Uterus (tissue), 3 donors: ENCODE measurements at regions not wholly inside any gene's neighbourhood (a gene's known extent, or its start where the extent isn't known, plus 50 kb on each side); places are given as distances from the start of the nearest gene placed in this dataset.

ENCODE experiments used
- DNase-seq, 2 donors: peaks; one replicate each; pipeline ENCODE4 v3.0.0-alpha.2; 2019 to 2020
- H3K27ac ChIP-seq, 2 donors: fragments of 200-600 bp; sonication (generic); 1 replicate in 1 of 2; 2 replicates in 1 of 2; pipeline ENCODE4 v1.5.1; 2016 to 2018
- H3K27me3 ChIP-seq, 2 donors: fragments of 200-600 bp; sonication (generic); one replicate each; pipeline ENCODE4 v1.5.1; 2018 to 2019; ENCODE audit warnings: control low read depth in 1 of 2
- H3K36me3 ChIP-seq, 2 donors: fragments of 200-600 bp; sonication (generic); one replicate each; pipeline ENCODE4 v1.5.1; 2019; ENCODE audit warnings: control low read depth in 1 of 2
- H3K4me1 ChIP-seq, 2 donors: fragments of 200-600 bp; sonication (generic); one replicate each; pipeline ENCODE4 v1.5.1; 2018 to 2019; ENCODE audit warnings: control low read depth in 1 of 2
- H3K4me3 ChIP-seq, 2 donors: fragments of 200-600 bp; sonication (generic); 1 replicate in 1 of 2; 2 replicates in 1 of 2; pipeline ENCODE4 v1.5.1; 2018 to 2019; ENCODE audit warnings: mild to moderate bottlenecking in 1 of 2
- H3K9me3 ChIP-seq, 2 donors: fragments of 200-600 bp; sonication (generic); one replicate each; pipeline ENCODE4 v1.5.1; 2019; ENCODE audit warnings: control low read depth in 1 of 2
- CTCF ChIP-seq, 4 experiments: fragments of 200-600 bp in 2 of 4; fragments of 450-650 bp in 2 of 4; sonication (generic) in 2 of 4; IDR thresholded peaks; one replicate each; pipeline ENCODE4 v1.5.1; 2016 to 2019; ENCODE audit warnings: antibody characterized with exemption in 4 of 4, mild to moderate bottlenecking in 2 of 4, moderate library complexity in 1 of 4
- POLR2A ChIP-seq, 2 donors: fragments of 450-650 bp; IDR thresholded peaks; one replicate each; pipeline ENCODE4 v1.6.1; 2016; ENCODE audit warnings: antibody characterized with exemption in 2 of 2, mild to moderate bottlenecking in 1 of 2, moderate library complexity in 1 of 2
- intact Hi-C: fragments of 100-400 bp; cut with DNase I; formaldehyde crosslinking; loops from one replicate; pipeline ENCODE4 v1.15.1; 2023; ENCODE audit warnings: low total_unique reads
- donor health status: DM: yes; HTN: yes; CAD: no.

DNA sequence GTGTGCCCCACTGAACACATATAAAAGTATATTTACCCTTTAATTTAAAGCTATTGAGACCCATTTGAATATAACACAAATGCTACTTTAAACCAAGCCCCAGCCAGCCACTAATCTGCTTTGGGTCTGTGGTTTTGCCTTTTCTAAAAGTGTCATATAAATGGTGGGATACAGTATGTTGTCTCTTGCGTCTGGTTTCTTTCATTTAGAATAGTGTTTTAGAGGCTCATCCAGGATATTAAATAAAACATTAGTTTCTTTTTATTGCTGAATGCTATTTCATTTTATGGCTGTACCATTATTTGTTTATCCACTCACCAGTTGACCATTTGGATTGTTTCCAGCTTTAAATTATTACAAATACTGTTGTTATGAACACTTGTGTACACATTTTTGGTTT lies 290.5 kb upstream of the SORL1-AS1 start:
- intact Hi-C loops, result no loop called here
- H3K4me1 ChIP-seq, result peaks cover 0 to 7% of the 10 kb centered on the region in 2 donors
- no peaks in the 10 kb centered on the region for H3K9me3 ChIP-seq
- H3K36me3 ChIP-seq, result no peaks in the 10 kb centered on the region
- TF ChIP-seq CTCF (IDR thresholded peaks at IDR 0.05) (no peak), POLR2A (IDR thresholded peaks at IDR 0.05) (no peak)
- H3K27ac ChIP-seq, result peak overlapping the region; percentile 85 to 89
- H3K4me3 ChIP-seq, result no peak overlapping the region
- no peaks in the 10 kb centered on the region for H3K27me3 ChIP-seq
- DNase-seq, result no peak

GRCh38 chr11:121741761-121742361 lies 289.1 kb upstream of the SORL1-AS1 start:
- Histone ChIP-seq H3K4me3 (no peak overlapping the region), H3K4me1 (peaks cover 0 to 7% of the 10 kb centered on the region in 2 donors), H3K9me3 (no peaks in the 10 kb centered on the region), H3K27me3 (no peaks in the 10 kb centered on the region), H3K36me3 (no peaks in the 10 kb centered on the region), H3K27ac (peak overlapping the region; percentile 85 to 89)
- TF ChIP-seq POLR2A (IDR thresholded peaks at IDR 0.05) (no peak), CTCF (IDR thresholded peaks at IDR 0.05) (peak in 1 of 4 experiments; percentile 3)
- peak; percentile 86 to 89 for DNase-seq
- intact Hi-C loops, result no loop called here

DNA sequence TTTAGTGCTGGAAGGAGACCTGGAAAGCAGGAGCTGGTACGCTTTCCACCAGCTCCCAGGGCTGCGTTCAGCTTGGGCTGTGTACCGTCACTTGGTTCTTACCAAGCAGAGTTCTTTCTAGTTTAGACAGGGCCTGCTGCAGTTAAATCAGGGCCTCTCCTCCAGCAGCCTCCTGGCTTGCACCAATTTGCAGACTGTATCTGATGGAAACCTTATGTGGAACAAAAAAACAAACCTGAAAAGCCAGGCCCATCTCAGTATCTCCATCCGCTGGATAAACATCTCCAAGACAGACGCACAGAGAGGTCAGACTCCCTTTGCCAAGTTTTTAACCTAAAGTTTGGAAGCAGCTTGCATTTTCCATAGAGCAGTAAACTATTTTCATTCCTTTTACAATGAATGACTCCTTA lies 288.6 kb upstream of the SORL1-AS1 start:
- H3K4me3 ChIP-seq, result no peak overlapping the region
- intact Hi-C loops, result no loop called here

GRCh38 chr11:121740902-121741301 lies 288.1 kb upstream of the SORL1-AS1 start:
- Histone ChIP-seq H3K4me3 (no peak overlapping the region), H3K27me3 (no peaks in the 10 kb centered on the region), H3K36me3 (no peaks in the 10 kb centered on the region), H3K9me3 (no peaks in the 10 kb centered on the region), H3K27ac (peak overlapping the region; percentile 85 to 89), H3K4me1 (peaks cover 0 to 7% of the 10 kb centered on the region in 2 donors)
- intact Hi-C loops, result no loop called here
- DNase-seq, result no peak
- no peak for TF ChIP-seq CTCF (IDR thresholded peaks at IDR 0.05)
- TF ChIP-seq POLR2A (IDR thresholded peaks at IDR 0.05), result no peak

More for the DNA sequence above, 288.6 kb upstream of the SORL1-AS1 start:
- peak; percentile 45 to 51 for DNase-seq
- no peaks in the 10 kb centered on the region for H3K9me3 ChIP-seq
- H3K27me3 ChIP-seq, result no peaks in the 10 kb centered on the region
- peak overlapping the region; percentile 85 to 89 for H3K27ac ChIP-seq
- no peak for TF ChIP-seq CTCF (IDR thresholded peaks at IDR 0.05)
- no peak for TF ChIP-seq POLR2A (IDR thresholded peaks at IDR 0.05)
- no peaks in the 10 kb centered on the region for H3K36me3 ChIP-seq
- peaks cover 0 to 7% of the 10 kb centered on the region in 2 donors for H3K4me1 ChIP-seq

DNA sequence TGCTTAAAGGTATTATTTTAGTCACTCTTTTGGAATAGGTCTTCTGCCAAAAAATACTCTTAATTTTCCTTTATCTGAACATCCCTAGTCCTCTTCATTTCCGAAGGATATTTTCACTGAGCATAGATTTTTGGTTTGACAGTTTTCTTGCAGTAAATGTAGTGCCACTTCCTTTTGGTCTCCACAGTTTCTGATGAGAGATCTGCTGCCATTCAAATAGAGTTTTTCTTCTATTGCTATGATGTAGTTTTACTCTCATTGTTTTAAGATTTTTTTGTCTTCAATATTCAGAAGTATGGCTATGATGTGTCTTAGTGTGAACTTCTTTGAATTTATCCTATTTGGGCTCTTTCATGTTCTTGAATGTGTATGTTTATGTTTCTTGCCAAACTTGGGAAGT lies 281.1 kb upstream of the SORL1-AS1 start:
- no peaks in the 10 kb centered on the region for H3K27me3 ChIP-seq

More for the DNA sequence above, 281.1 kb upstream of the SORL1-AS1 start:
- no peak overlapping the region for H3K4me3 ChIP-seq
- no peak overlapping the region for H3K27ac ChIP-seq
- intact Hi-C loops, result no loop called here
- H3K4me1 ChIP-seq, result no peaks in the 10 kb centered on the region
- no peak for DNase-seq
- peaks cover 0 to 3% of the 10 kb centered on the region in 2 donors for H3K9me3 ChIP-seq
- TF ChIP-seq CTCF (IDR thresholded peaks at IDR 0.05), result no peak
- no peak for TF ChIP-seq POLR2A (IDR thresholded peaks at IDR 0.05)
- H3K36me3 ChIP-seq, result no peaks in the 10 kb centered on the region
